AML-193 (cell line): ENCODE measurements at regions not wholly inside any gene's neighbourhood (a gene's known extent, or its start where the extent isn't known, plus 50 kb on each side); places are given as distances from the start of the nearest gene placed in this dataset.

Source experiments
- DNase-seq, 2 experiments: peaks; one replicate each; lab custom pipeline; 2025; lab: John Stamatoyannopoulos, UW

- no peak for DNase-seq
Measured at GRCh38 chr9:89768650-89769071, 163.8 kb downstream of the GADD45G start.

GRCh38 chr9:89770531-89771174 lies 165.8 kb downstream of the GADD45G start:
- no peak for DNase-seq

GRCh38 chr9:89771205-89771604 lies 166.4 kb downstream of the GADD45G start:
- no peak for DNase-seq

GRCh38 chr9:89773170-89773569 lies 168.4 kb downstream of the GADD45G start:
- no peak for DNase-seq

- DNase-seq, result no peak
Measured at GRCh38 chr9:89774858-89775370, 170.1 kb downstream of the GADD45G start.

- no peak for DNase-seq
Measured at GRCh38 chr9:89775641-89776040, 170.8 kb downstream of the GADD45G start.

- DNase-seq, result no peak
Measured at GRCh38 chr9:89776795-89777525, 172.1 kb downstream of the GADD45G start.

GRCh38 chr9:89777544-89777943 lies 172.7 kb downstream of the GADD45G start:
- no peak for DNase-seq

- no peak for DNase-seq
Measured at GRCh38 chr9:89778100-89779090, 173.6 kb downstream of the GADD45G start.

GRCh38 chr9:89779405-89780203 lies 174.8 kb downstream of the GADD45G start:
- no peak for DNase-seq

- DNase-seq, result no peak
Measured at GRCh38 chr9:89780959-89781358, 176.1 kb downstream of the GADD45G start.

GRCh38 chr9:89781838-89782540 lies 177.2 kb downstream of the GADD45G start:
- DNase-seq, result peak; percentile 23 to 43

- DNase-seq, result peak in 1 of 2 experiments; percentile 4
Measured at GRCh38 chr9:89786655-89787054, 181.8 kb downstream of the GADD45G start.

GRCh38 chr9:89787595-89787994 lies 182.8 kb downstream of the GADD45G start:
- DNase-seq, result no peak

- no peak for DNase-seq
Measured at GRCh38 chr9:89788434-89788833, 183.6 kb downstream of the GADD45G start.

GRCh38 chr9:89789922-89790510 lies 185.2 kb downstream of the GADD45G start:
- DNase-seq, result no peak

- no peak for DNase-seq
Measured at GRCh38 chr9:89790542-89791109, 185.8 kb downstream of the GADD45G start.

- DNase-seq, result no peak
Measured at GRCh38 chr9:89791754-89792153, 186.9 kb downstream of the GADD45G start.

- no peak for DNase-seq
Measured at GRCh38 chr9:89792189-89793123, 187.6 kb downstream of the GADD45G start.
